PC-3 (cell line): ENCODE measurements at regions not wholly inside any gene's neighbourhood (a gene's known extent, or its start where the extent isn't known, plus 50 kb on each side); places are given as distances from the start of the nearest gene placed in this dataset.

ENCODE experiments used
- ATAC-seq: fragments of 200-7000 bp; cut with Tn5 transposase; 2 replicates; pipeline ENCODE4 v1.9.1; 2020; ENCODE audit warnings: mild to moderate bottlenecking, moderate library complexity
- BruUV-seq: library from RNA; stranded (reverse); fragments of 400-500 nt; replicated peaks from 2 replicates; lab custom pipeline; 2021; lab: Mats Ljungman, UMichigan
- CTCF ChIA-PET: fragments of 300-600 bp; sonication (Branson Sonifier 250); formaldehyde crosslinking; loops from one replicate; lab custom pipeline; 2022; ENCODE audit warnings: antibody characterized with exemption; lab: Charles Lee
- POLR2A ChIA-PET: fragments of 300-600 bp; sonication (Branson Sonifier 250); formaldehyde crosslinking; loops from one replicate; lab custom pipeline; 2022; ENCODE audit warnings: antibody characterized with exemption; ENCODE audit not compliant: unreplicated experiment; lab: Charles Lee
- DNase-seq: peaks from one replicate; pipeline ENCODE4 v3.0.0-alpha.2; 2015
- H2AFZ ChIP-seq: fragments of 300-600 bp; sonication (generic); 2 replicates; pipeline ENCODE4 v1.6.0; 2016; ENCODE audit warnings: antibody characterized with exemption, low read length
- H3F3A ChIP-seq: fragments of 300-600 bp; sonication (generic); one replicate; pipeline ENCODE4 v1.6.0; 2017; ENCODE audit warnings: antibody characterized with exemption, low read length, control low read depth, mild to moderate bottlenecking; ENCODE audit not compliant: unreplicated experiment
- H3K27ac ChIP-seq: fragments of 300-600 bp; sonication (generic); 2 replicates; pipeline ENCODE4 v1.5.1; 2016; ENCODE audit warnings: mild to moderate bottlenecking, low read length
- H3K27me3 ChIP-seq: fragments of 300-600 bp; sonication (generic); 2 replicates; pipeline ENCODE4 v1.6.1; 2016; ENCODE audit warnings: low read length, mixed read lengths
- H3K36me3 ChIP-seq: fragments of 300-600 bp; sonication (generic); 2 replicates; pipeline ENCODE4 v1.6.1; 2016; ENCODE audit warnings: low read depth, mixed run types, low read length, mixed read lengths
- H3K4me1 ChIP-seq: fragments of 300-600 bp; sonication (generic); 2 replicates; pipeline ENCODE4 v1.5.1; 2016; ENCODE audit warnings: low read length; ENCODE audit not compliant: insufficient read depth
- H3K4me2 ChIP-seq: fragments of 300-600 bp; sonication (generic); 2 replicates; pipeline ENCODE4 v1.6.0; 2016; ENCODE audit warnings: low read length
- H3K4me3 ChIP-seq: fragments of 300-600 bp; sonication (generic); 2 replicates; pipeline ENCODE4 v1.5.1; 2016; ENCODE audit warnings: mild to moderate bottlenecking, low read length, mixed read lengths
- H3K79me2 ChIP-seq: fragments of 300-600 bp; sonication (generic); 2 replicates; pipeline ENCODE4 v1.6.1; 2017; ENCODE audit warnings: low read length, mixed read lengths
- H3K9ac ChIP-seq: fragments of 300-600 bp; sonication (generic); 2 replicates; pipeline ENCODE4 v1.6.0; 2016; ENCODE audit warnings: mild to moderate bottlenecking, low read length
- H3K9me2 ChIP-seq: fragments of 300-600 bp; sonication (generic); replicated peaks from 2 replicates; pipeline ENCODE4 v1.6.1; 2016; ENCODE audit warnings: mixed run types, low read length, mixed read lengths
- H3K9me3 ChIP-seq: fragments of 300-600 bp; sonication (generic); 2 replicates; pipeline ENCODE4 v1.6.1; 2016; ENCODE audit warnings: low read length, mixed read lengths
- H4K20me1 ChIP-seq: fragments of 300-600 bp; sonication (generic); 2 replicates; pipeline ENCODE4 v1.6.1; 2016; ENCODE audit warnings: low read length, mixed read lengths
- CTCF ChIP-seq: fragments of 300-600 bp; sonication (generic); conservative IDR thresholded peaks from 2 replicates; pipeline ENCODE4 v1.5.1; 2017; ENCODE audit warnings: antibody characterized with exemption, low read depth, mild to moderate bottlenecking, low read length
- EZH2 ChIP-seq: fragments of 300-600 bp; sonication (generic); IDR thresholded peaks from one replicate; pipeline ENCODE4 v1.6.1; 2017; ENCODE audit warnings: antibody characterized with exemption, mild to moderate bottlenecking, low read length; ENCODE audit not compliant: unreplicated experiment
- EZH2phosphoT487 ChIP-seq: fragments of 300-600 bp; sonication (generic); IDR thresholded peaks from 2 replicates; pipeline ENCODE4 v1.6.1; 2018; ENCODE audit warnings: mild to moderate bottlenecking, antibody characterized with exemption, low read length, borderline replicate concordance
- intact Hi-C: fragments of 100-400 bp; cut with micrococcal nuclease; formaldehyde crosslinking; loops from 2 replicates; pipeline ENCODE4 v1.9.0; 2023

GRCh38 chr2:217340176-217340575 is 480.3 kb upstream of the TNP1 start:
- ATAC-seq: peak; percentile 45
- intact Hi-C loops: no loop called here
- H3K27ac ChIP-seq: no peak overlapping the region

GRCh38 chr2:217339753-217340152 is 479.9 kb upstream of the TNP1 start:
- Histone ChIP-seq H2AFZ (no peak overlapping the region), H3K27ac (no peak overlapping the region), H3K9me2 (no peaks in the 10 kb centered on the region), H3K4me3 (no peak overlapping the region), H3K4me1 (peaks cover 31% of the 10 kb centered on the region), H3K9ac (no peak overlapping the region), H3K36me3 (no peaks in the 10 kb centered on the region), H3K4me2 (no peak overlapping the region), H3K27me3 (no peaks in the 10 kb centered on the region), H3K79me2 (no peaks in the 10 kb centered on the region), H4K20me1 (no peaks in the 10 kb centered on the region), H3F3A (no peaks in the 10 kb centered on the region), H3K9me3 (no peaks in the 10 kb centered on the region)
- DNase-seq (no peak), ATAC-seq (no peak)
- intact Hi-C loops: no loop called here
- POLR2A ChIA-PET: no interaction called here
- CTCF ChIA-PET: no interaction called here
- no TSS peak for BruUV-seq
- TF ChIP-seq EZH2phosphoT487 (no peak), CTCF (no peak), EZH2 (no peak)

More at GRCh38 chr2:217340176-217340575, 480.3 kb upstream of the TNP1 start:
- CTCF ChIA-PET: no interaction called here
- H2AFZ ChIP-seq: no peak overlapping the region
- H4K20me1 ChIP-seq: no peaks in the 10 kb centered on the region
- no peaks in the 10 kb centered on the region for H3K27me3 ChIP-seq
- no peak overlapping the region for H3K9ac ChIP-seq
- H3F3A ChIP-seq: no peaks in the 10 kb centered on the region
- TF ChIP-seq CTCF (no peak), EZH2phosphoT487 (no peak), EZH2 (no peak)
- POLR2A ChIA-PET: no interaction called here
- H3K4me2 ChIP-seq: no peak overlapping the region
- H3K4me1 ChIP-seq: peaks cover 27% of the 10 kb centered on the region
- no peak overlapping the region for H3K4me3 ChIP-seq
- BruUV-seq: no TSS peak
- DNase-seq: no peak
- no peaks in the 10 kb centered on the region for H3K36me3 ChIP-seq
- no peaks in the 10 kb centered on the region for H3K9me3 ChIP-seq
- no peaks in the 10 kb centered on the region for H3K79me2 ChIP-seq
- H3K9me2 ChIP-seq: no peaks in the 10 kb centered on the region

GRCh38 chr2:217338306-217338916 is 478.5 kb upstream of the TNP1 start:
- peak; percentile 38 for DNase-seq
- ChIA-PET CTCF (no interaction called here), POLR2A (interaction anchor here (0.7 kb wide), 1 partner anchor 416 kb away, joined by 3 read pairs; no protein-coding TSS in a partner anchor)
- BruUV-seq: no TSS peak
- Histone ChIP-seq H3K4me1 (peaks cover 34% of the 10 kb centered on the region), H3K27me3 (no peaks in the 10 kb centered on the region), H3K27ac (no peak overlapping the region), H3K9ac (no peak overlapping the region), H3K4me3 (no peak overlapping the region), H2AFZ (no peak overlapping the region), H3K4me2 (no peak overlapping the region), H3F3A (no peaks in the 10 kb centered on the region), H3K9me3 (no peaks in the 10 kb centered on the region), H3K79me2 (no peaks in the 10 kb centered on the region), H3K9me2 (no peaks in the 10 kb centered on the region), H4K20me1 (no peaks in the 10 kb centered on the region), H3K36me3 (no peaks in the 10 kb centered on the region)
- intact Hi-C loops: no loop called here
- ATAC-seq: no peak
- TF ChIP-seq EZH2: no peak
- TF ChIP-seq EZH2phosphoT487: no peak
- TF ChIP-seq CTCF: no peak
